ENCODE measurements at regions not wholly inside any gene's neighbourhood (a gene's known extent, or its start where the extent isn't known, plus 50 kb on each side); places are given as distances from the start of the nearest gene placed in this dataset.

GRCh38 chr14:22325676-22326400, 263.2 kb downstream of the DAD1 start:
- H3K27me3 ChIP-seq (ENCODE audit: insufficient read depth, insufficient read length): no peaks in the 10 kb centered on the region

DNA sequence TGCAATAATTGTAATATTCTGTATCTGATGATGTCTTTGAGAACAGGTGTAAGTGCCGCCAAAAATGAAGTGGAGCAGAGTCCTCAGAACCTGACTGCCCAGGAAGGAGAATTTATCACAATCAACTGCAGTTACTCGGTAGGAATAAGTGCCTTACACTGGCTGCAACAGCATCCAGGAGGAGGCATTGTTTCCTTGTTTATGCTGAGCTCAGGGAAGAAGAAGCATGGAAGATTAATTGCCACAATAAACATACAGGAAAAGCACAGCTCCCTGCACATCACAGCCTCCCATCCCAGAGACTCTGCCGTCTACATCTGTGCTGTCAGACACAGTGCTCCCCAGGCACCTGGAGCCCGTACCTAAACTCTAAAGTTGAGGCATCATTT, 268.7 kb downstream of the DAD1 start:
- Histone ChIP-seq H3K4me1 (ENCODE audit: insufficient read depth, insufficient read length) (peaks cover 2% of the 10 kb centered on the region), H3K36me3 (ENCODE audit: insufficient read depth, insufficient read length, low read length) (no peaks in the 10 kb centered on the region), H3K9ac (ENCODE audit: insufficient read length, low read depth) (no peak overlapping the region), H3K9me3 (ENCODE audit: insufficient read depth, low read length) (peaks cover 3% of the 10 kb centered on the region; the same call in 1 of the 2 replicates), H3K4me3 (ENCODE audit: insufficient read length, low read depth) (no peak overlapping the region), H3K27me3 (ENCODE audit: insufficient read depth, insufficient read length) (no peaks in the 10 kb centered on the region)
- DNase-seq (ENCODE audit: low read depth, low spot score): no peak
- TF ChIP-seq SUZ12 (IDR thresholded peaks at IDR 0.05; ENCODE audit: extremely low read depth, insufficient read depth, insufficient read length) (no peak), YY1 (IDR thresholded peaks at IDR 0.05; ENCODE audit: insufficient read depth, insufficient read length) (no peak), ZNF274 (IDR thresholded peaks at IDR 0.05; ENCODE audit: low read depth, low read length) (no peak)

More at GRCh38 chr14:22325676-22326400, 263.2 kb downstream of the DAD1 start:
- peaks cover 42% of the 10 kb centered on the region for H3K9me3 ChIP-seq (ENCODE audit: insufficient read depth, low read length)
- H3K4me3 ChIP-seq (ENCODE audit: insufficient read length, low read depth): no peak overlapping the region
- H3K4me1 ChIP-seq (ENCODE audit: insufficient read depth, insufficient read length): peaks cover 2% of the 10 kb centered on the region
- no peak overlapping the region for H3K9ac ChIP-seq (ENCODE audit: insufficient read length, low read depth)
- TF ChIP-seq YY1 (IDR thresholded peaks at IDR 0.05; ENCODE audit: insufficient read depth, insufficient read length) (no peak), SUZ12 (IDR thresholded peaks at IDR 0.05; ENCODE audit: extremely low read depth, insufficient read depth, insufficient read length) (no peak), ZNF274 (IDR thresholded peaks at IDR 0.05; ENCODE audit: low read depth, low read length) (no peak)
- H3K36me3 ChIP-seq (ENCODE audit: insufficient read depth, insufficient read length, low read length): no peaks in the 10 kb centered on the region
- DNase-seq (ENCODE audit: low read depth, low spot score): no peak

DNA sequence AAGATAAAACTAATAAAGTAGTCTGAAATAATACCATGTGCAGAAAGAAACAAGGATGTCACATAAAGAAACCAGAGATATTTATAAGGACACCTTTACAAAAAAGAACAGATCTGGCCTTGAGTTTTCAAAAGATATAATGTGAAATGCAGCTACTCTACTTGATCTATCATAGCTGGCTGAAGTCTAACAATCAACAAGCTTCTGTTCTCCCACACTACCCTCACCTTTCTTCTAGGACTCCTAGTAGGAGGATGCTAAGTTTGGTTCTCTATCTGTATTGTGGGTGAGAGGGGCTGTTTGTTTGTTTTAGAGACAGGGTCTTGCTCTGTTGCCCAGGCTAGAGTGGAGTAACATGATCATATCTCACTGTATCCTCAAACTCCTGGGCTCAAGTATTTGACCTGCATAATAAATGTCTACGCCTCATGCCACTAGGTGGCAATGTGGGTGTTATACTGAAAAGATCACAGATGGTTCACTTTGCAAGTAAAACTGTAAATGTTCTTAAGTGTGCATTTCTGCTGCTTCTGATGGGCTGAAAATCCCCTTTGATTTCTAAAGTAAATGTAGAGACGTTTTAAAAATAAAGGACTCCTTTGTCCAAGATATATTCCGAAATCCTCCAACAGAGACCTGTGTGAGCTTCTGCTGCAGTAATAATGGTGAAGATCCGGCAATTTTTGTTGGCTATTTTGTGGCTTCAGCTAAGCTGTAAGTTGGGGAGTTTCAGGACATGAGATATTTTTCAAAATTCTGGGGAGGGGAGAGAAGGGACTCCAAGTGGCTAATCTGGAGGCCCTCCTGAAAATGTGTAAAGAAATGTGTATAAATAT, 269.3 kb downstream of the DAD1 start:
- peak; percentile 32 for DNase-seq (ENCODE audit: low read depth, low spot score)
- Histone ChIP-seq H3K9me3 (ENCODE audit: insufficient read depth, low read length) (peaks cover 3% of the 10 kb centered on the region; the same call in 1 of the 2 replicates), H3K4me3 (ENCODE audit: insufficient read length, low read depth) (no peak overlapping the region), H3K27me3 (ENCODE audit: insufficient read depth, insufficient read length) (no peaks in the 10 kb centered on the region), H3K9ac (ENCODE audit: insufficient read length, low read depth) (no peak overlapping the region), H3K36me3 (ENCODE audit: insufficient read depth, insufficient read length, low read length) (no peaks in the 10 kb centered on the region), H3K4me1 (ENCODE audit: insufficient read depth, insufficient read length) (peaks cover 2% of the 10 kb centered on the region)
- TF ChIP-seq ZNF274 (IDR thresholded peaks at IDR 0.05; ENCODE audit: low read depth, low read length) (no peak), SUZ12 (IDR thresholded peaks at IDR 0.05; ENCODE audit: extremely low read depth, insufficient read depth, insufficient read length) (no peak), YY1 (IDR thresholded peaks at IDR 0.05; ENCODE audit: insufficient read depth, insufficient read length) (no peak)

DNA sequence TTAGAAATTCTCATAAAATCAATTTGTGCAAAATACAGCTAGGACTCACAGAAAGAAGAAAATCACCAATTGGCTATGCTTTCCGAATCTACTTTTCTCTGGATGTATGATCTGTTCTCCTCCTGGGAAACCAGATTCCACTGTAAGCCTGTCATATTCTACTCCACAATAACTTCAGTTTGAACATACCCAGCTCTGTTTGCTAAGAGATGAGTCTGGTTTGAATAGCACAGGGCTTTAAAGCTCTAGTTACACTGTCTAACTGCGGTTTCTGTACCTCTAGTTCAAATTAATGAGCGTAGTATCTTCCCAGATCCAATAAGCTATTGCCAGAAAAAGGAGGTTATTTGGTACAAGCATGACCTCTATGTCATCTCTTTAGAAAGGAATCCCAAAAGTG, 270.1 kb downstream of the DAD1 start:
- DNase-seq (ENCODE audit: low read depth, low spot score): no peak
- Histone ChIP-seq H3K9ac (ENCODE audit: insufficient read length, low read depth) (no peak overlapping the region), H3K9me3 (ENCODE audit: insufficient read depth, low read length) (peaks cover 3% of the 10 kb centered on the region; the same call in 1 of the 2 replicates), H3K36me3 (ENCODE audit: insufficient read depth, insufficient read length, low read length) (no peaks in the 10 kb centered on the region), H3K4me1 (ENCODE audit: insufficient read depth, insufficient read length) (peaks cover 2% of the 10 kb centered on the region), H3K4me3 (ENCODE audit: insufficient read length, low read depth) (no peak overlapping the region), H3K27me3 (ENCODE audit: insufficient read depth, insufficient read length) (no peaks in the 10 kb centered on the region)
- no peak for TF ChIP-seq YY1 (IDR thresholded peaks at IDR 0.05; ENCODE audit: insufficient read depth, insufficient read length)
- no peak for TF ChIP-seq SUZ12 (IDR thresholded peaks at IDR 0.05; ENCODE audit: extremely low read depth, insufficient read depth, insufficient read length)
- TF ChIP-seq ZNF274 (IDR thresholded peaks at IDR 0.05; ENCODE audit: low read depth, low read length): no peak

GRCh38 chr14:22316473-22316872, 272.6 kb downstream of the DAD1 start:
- H3K27me3 ChIP-seq (ENCODE audit: insufficient read depth, insufficient read length): no peaks in the 10 kb centered on the region
- no peaks in the 10 kb centered on the region for H3K4me1 ChIP-seq (ENCODE audit: insufficient read depth, insufficient read length)
- TF ChIP-seq YY1 (IDR thresholded peaks at IDR 0.05; ENCODE audit: insufficient read depth, insufficient read length) (no peak), ZNF274 (IDR thresholded peaks at IDR 0.05; ENCODE audit: low read depth, low read length) (no peak), SUZ12 (IDR thresholded peaks at IDR 0.05; ENCODE audit: extremely low read depth, insufficient read depth, insufficient read length) (no peak)
- DNase-seq (ENCODE audit: low read depth, low spot score): no peak
- no peaks in the 10 kb centered on the region for H3K36me3 ChIP-seq (ENCODE audit: insufficient read depth, insufficient read length, low read length)
- H3K4me3 ChIP-seq (ENCODE audit: insufficient read length, low read depth): no peak overlapping the region
- H3K9me3 ChIP-seq (ENCODE audit: insufficient read depth, low read length): no peaks in the 10 kb centered on the region
- H3K9ac ChIP-seq (ENCODE audit: insufficient read length, low read depth): no peak overlapping the region

DNA sequence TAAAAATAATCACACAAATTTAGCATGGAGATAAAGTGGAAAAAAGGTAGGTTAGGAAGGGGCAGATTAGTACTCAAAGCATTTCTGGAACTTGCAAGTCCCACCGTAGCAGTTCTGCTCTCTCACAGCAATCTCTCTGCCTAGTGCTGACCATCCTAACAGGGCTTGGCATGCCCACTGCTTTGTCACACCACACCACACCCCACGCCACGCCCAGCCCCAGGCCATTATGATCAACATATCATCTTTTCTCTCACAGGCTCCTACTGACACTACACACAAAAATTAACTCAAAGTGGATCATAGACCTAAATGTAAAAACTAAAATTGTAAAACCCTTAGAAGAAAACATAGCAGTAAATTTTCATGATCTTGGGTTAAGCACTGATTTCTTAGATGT, 273.7 kb downstream of the DAD1 start:
- H3K9me3 ChIP-seq (ENCODE audit: insufficient read depth, low read length): no peaks in the 10 kb centered on the region
- no peaks in the 10 kb centered on the region for H3K36me3 ChIP-seq (ENCODE audit: insufficient read depth, insufficient read length, low read length)
- H3K9ac ChIP-seq (ENCODE audit: insufficient read length, low read depth): no peak overlapping the region
- no peaks in the 10 kb centered on the region for H3K4me1 ChIP-seq (ENCODE audit: insufficient read depth, insufficient read length)
- no peak overlapping the region for H3K4me3 ChIP-seq (ENCODE audit: insufficient read length, low read depth)
- DNase-seq (ENCODE audit: low read depth, low spot score): no peak
- no peaks in the 10 kb centered on the region for H3K27me3 ChIP-seq (ENCODE audit: insufficient read depth, insufficient read length)
- TF ChIP-seq SUZ12 (IDR thresholded peaks at IDR 0.05; ENCODE audit: extremely low read depth, insufficient read depth, insufficient read length): no peak
- no peak for TF ChIP-seq ZNF274 (IDR thresholded peaks at IDR 0.05; ENCODE audit: low read depth, low read length)
- no peak for TF ChIP-seq YY1 (IDR thresholded peaks at IDR 0.05; ENCODE audit: insufficient read depth, insufficient read length)

Data from NT2/D1 (cell line).